ENCODE measurements at regions not wholly inside any gene's neighbourhood (a gene's known extent, or its start where the extent isn't known, plus 50 kb on each side); places are given as distances from the start of the nearest gene placed in this dataset.

DNA sequence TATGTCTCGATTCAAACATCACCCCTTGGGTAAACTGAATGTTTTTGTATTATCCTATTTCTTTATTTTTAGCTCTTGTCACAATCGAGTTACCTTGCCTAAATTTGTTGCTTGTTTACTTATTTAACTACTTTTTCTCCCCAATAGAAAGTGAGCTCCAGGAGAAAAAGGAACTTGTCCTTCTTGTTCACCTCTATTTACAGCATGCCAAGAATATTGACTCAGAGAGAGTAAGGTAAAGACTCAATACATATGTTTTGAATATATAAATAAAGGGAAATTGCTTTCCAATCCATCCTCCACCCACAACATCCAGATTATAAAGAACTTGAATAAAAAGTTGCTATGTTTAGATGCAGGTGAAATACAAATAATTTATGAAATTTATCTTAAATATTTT, 107.3 kb upstream of the PDC start:
- H3K27me3 ChIP-seq (ENCODE audit: control insufficient read depth in 3 of 3, insufficient read depth in 3 of 3, low read length in 3 of 3): no peaks in the 10 kb centered on the region
- WGBS, 3 donors: 40 to 64% (median 42%) methylated on average over 2 of the region's 2 CpGs
- FAIRE-seq: peak; percentile 39

DNA sequence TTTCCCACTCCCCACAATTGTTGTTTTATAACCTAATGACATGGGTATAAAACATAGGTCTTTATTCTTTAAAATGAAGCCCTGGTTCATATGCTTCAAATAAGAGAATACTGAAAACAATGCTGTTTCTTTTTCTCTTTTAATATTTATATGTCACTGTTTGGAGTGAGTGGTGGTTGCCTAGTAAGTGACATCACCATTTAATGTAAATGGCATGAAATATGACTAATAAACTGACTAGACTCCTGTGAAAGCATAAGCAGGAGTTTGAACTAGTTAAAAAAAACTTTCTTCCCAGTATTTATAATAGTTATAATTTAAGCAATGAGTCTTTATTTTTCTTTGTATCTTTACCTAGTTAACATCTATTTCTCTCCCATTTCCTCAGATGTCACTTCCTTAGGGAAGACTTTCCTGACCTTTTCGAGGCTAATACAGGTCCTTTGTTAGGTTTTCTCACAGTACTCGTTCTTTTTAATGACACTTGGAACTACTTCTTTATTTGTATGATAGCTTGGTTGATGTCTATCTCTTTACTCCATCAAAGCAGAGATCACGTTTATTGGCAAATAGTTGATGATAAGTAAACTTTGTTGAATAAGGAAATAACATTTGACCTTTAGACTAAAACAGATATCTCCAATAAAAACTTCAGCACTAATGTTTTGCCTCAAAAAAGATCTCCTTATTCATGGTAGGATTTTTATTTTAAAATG, 105.4 kb upstream of the PDC start:
- Histone ChIP-seq H3K4me1 (ENCODE audit: control insufficient read depth in 3 of 3, insufficient read depth in 2 of 3, low read depth in 1 of 3, low read length in 2 of 3) (no peaks in the 10 kb centered on the region), H3K36me3 (ENCODE audit: control insufficient read depth in 3 of 3, insufficient read depth in 2 of 3, low read depth in 1 of 3, low read length in 3 of 3) (no peaks in the 10 kb centered on the region), H3K27ac (ENCODE audit: low read depth in 1 of 3, low read length in 2 of 3) (no peak overlapping the region), H3K27me3 (ENCODE audit: control insufficient read depth in 3 of 3, insufficient read depth in 3 of 3, low read length in 3 of 3) (no peaks in the 10 kb centered on the region), H3K4me3 (ENCODE audit: low read depth in 1 of 3, low read length in 3 of 3) (no peak overlapping the region), H3K9me3 (ENCODE audit: control insufficient read depth in 2 of 2, insufficient read depth in 1 of 2, low read depth in 1 of 2, low read length in 1 of 2) (no peaks in the 10 kb centered on the region)
- DNase-seq (no peak), FAIRE-seq (no peak)
- 5 to 35% (median 30%) methylated on average over 3 of the region's 3 CpGs for WGBS, 3 donors

More for the DNA sequence above, 107.3 kb upstream of the PDC start:
- H3K27ac ChIP-seq (ENCODE audit: low read depth in 1 of 3, low read length in 2 of 3): no peak overlapping the region
- H3K36me3 ChIP-seq (ENCODE audit: control insufficient read depth in 3 of 3, insufficient read depth in 2 of 3, low read depth in 1 of 3, low read length in 3 of 3): no peaks in the 10 kb centered on the region
- no peak for DNase-seq
- H3K4me3 ChIP-seq (ENCODE audit: low read depth in 1 of 3, low read length in 3 of 3): no peak overlapping the region
- H3K9me3 ChIP-seq (ENCODE audit: control insufficient read depth in 2 of 2, insufficient read depth in 1 of 2, low read depth in 1 of 2, low read length in 1 of 2): no peaks in the 10 kb centered on the region
- no peaks in the 10 kb centered on the region for H3K4me1 ChIP-seq (ENCODE audit: control insufficient read depth in 3 of 3, insufficient read depth in 2 of 3, low read depth in 1 of 3, low read length in 2 of 3)

DNA sequence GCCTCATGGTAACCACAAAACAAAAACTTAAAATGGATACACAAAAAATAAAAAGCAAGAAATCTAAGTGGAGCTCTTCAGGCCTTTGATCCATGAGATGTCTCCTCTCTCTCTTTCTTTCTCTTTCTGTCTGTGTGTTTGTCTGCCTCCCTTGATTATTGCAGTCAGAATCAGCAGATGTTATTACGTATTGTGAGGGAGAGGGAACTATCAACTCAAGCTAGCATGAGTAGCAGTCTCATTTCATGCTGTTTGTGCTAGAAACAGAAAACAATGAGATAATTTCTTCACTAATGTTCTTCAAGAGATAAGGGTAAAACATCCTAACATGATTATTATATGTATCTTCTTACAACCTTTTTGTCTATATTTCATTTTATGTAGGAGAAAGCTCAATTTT, 103.7 kb upstream of the PDC start:
- H3K27ac ChIP-seq (ENCODE audit: low read depth in 1 of 3, low read length in 2 of 3): no peak overlapping the region
- DNase-seq (no peak), FAIRE-seq (peak; percentile 47)
- no peaks in the 10 kb centered on the region for H3K9me3 ChIP-seq (ENCODE audit: control insufficient read depth in 2 of 2, insufficient read depth in 1 of 2, low read depth in 1 of 2, low read length in 1 of 2)
- no peaks in the 10 kb centered on the region for H3K27me3 ChIP-seq (ENCODE audit: control insufficient read depth in 3 of 3, insufficient read depth in 3 of 3, low read length in 3 of 3)
- no peaks in the 10 kb centered on the region for H3K36me3 ChIP-seq (ENCODE audit: control insufficient read depth in 3 of 3, insufficient read depth in 2 of 3, low read depth in 1 of 3, low read length in 3 of 3)
- H3K4me1 ChIP-seq (ENCODE audit: control insufficient read depth in 3 of 3, insufficient read depth in 2 of 3, low read depth in 1 of 3, low read length in 2 of 3): no peaks in the 10 kb centered on the region
- 69 to 87% (median 78%) methylated on average over 1 of the region's 1 CpG for WGBS, 3 donors
- H3K4me3 ChIP-seq (ENCODE audit: low read depth in 1 of 3, low read length in 3 of 3): no peak overlapping the region

DNA sequence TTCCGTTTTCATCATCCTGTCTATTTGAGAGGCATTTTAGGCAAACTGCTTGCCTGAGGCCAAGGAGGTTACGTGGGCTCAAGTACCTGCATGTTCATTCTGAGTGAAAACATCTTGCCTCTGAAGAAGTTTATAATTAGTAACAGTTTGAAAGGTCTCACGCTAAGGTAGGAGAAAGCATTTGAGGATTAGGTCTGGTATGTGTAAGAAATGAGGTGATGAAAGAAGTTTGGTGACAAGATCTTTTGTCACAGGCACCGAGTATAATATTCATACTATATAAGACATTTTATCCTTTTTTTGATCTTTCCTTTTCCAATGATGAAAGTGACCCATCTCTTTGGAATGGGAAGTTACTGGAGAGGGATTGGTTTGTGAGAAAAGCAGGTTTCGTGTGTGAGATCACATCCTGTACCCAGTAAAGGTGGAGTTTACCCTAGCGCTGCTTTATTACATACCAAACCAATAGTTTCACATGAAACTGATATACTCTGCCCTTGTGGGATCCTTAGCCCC, 98.7 kb upstream of the PDC start:
- H3K4me1 ChIP-seq (ENCODE audit: control insufficient read depth in 3 of 3, insufficient read depth in 2 of 3, low read depth in 1 of 3, low read length in 2 of 3): no peaks in the 10 kb centered on the region
- no peaks in the 10 kb centered on the region for H3K36me3 ChIP-seq (ENCODE audit: control insufficient read depth in 3 of 3, insufficient read depth in 2 of 3, low read depth in 1 of 3, low read length in 3 of 3)
- no peak for FAIRE-seq
- no peak for DNase-seq
- 74 to 78% (median 76%) methylated on average over 6 of the region's 6 CpGs for WGBS, 3 donors
- no peaks in the 10 kb centered on the region for H3K9me3 ChIP-seq (ENCODE audit: control insufficient read depth in 2 of 2, insufficient read depth in 1 of 2, low read depth in 1 of 2, low read length in 1 of 2)
- H3K27me3 ChIP-seq (ENCODE audit: control insufficient read depth in 3 of 3, insufficient read depth in 3 of 3, low read length in 3 of 3): no peaks in the 10 kb centered on the region
- H3K4me3 ChIP-seq (ENCODE audit: low read depth in 1 of 3, low read length in 3 of 3): no peak overlapping the region
- no peak overlapping the region for H3K27ac ChIP-seq (ENCODE audit: low read depth in 1 of 3, low read length in 2 of 3)

DNA sequence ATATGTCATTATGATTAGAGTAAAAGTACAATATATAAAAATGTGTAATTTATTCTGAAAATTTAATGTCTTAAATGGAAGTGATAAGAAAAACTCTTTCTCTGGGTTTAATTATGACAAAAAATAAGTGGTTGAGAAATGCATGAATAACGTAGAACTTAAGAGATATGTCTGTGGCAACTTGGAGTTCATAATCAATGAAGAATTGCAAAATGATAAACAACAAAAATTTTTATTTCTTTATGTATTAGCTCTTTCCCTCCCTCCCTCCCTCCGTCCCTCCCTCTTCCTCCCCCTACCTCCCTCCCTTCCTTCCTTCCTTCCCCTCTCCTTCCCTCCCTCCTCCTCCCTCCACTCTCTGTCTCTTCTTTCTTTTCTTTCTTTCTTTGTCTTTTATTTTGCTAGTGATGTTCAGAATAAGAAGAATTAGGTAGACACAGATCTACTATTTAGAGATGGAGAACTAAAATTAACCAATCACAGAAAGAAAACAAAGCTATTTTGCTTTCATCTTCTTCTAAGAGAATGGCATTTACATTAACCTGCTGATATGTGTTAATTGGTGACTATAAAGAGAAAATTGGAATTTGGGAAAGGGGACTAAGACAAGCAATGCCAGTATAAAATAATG, 96.3 kb upstream of the PDC start:
- Histone ChIP-seq H3K4me1 (ENCODE audit: control insufficient read depth in 3 of 3, insufficient read depth in 2 of 3, low read depth in 1 of 3, low read length in 2 of 3) (no peaks in the 10 kb centered on the region), H3K9me3 (ENCODE audit: control insufficient read depth in 2 of 2, insufficient read depth in 1 of 2, low read depth in 1 of 2, low read length in 1 of 2) (peaks cover 2 to 4% of the 10 kb centered on the region in 2 donors), H3K4me3 (ENCODE audit: low read depth in 1 of 3, low read length in 3 of 3) (no peak overlapping the region), H3K36me3 (ENCODE audit: control insufficient read depth in 3 of 3, insufficient read depth in 2 of 3, low read depth in 1 of 3, low read length in 3 of 3) (no peaks in the 10 kb centered on the region), H3K27ac (ENCODE audit: low read depth in 1 of 3, low read length in 2 of 3) (no peak overlapping the region), H3K27me3 (ENCODE audit: control insufficient read depth in 3 of 3, insufficient read depth in 3 of 3, low read length in 3 of 3) (no peaks in the 10 kb centered on the region)
- DNase-seq: no peak
- FAIRE-seq: no peak
- 64 to 80% (median 74%) methylated on average over 2 of the region's 2 CpGs for WGBS, 3 donors

DNA sequence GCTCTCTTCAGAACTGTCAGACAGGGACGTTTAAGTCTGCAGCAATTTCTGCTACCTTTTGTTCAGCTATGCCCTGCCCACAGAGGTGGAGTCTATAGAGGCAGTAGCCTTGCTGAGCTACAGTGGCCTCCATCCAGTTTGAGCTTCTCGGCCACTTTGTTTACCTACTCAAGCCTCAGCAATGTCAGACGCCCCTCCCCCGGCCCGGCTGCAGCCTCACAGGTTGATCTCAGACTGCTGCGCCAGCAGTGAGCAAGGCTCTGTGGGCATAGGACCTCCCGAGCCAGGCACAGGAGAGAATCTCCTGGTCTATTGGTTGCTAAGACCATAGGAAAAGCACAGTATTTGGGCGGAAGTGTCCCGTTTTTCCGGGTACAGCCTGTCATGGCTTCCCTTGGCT, 89.9 kb upstream of the PDC start:
- Histone ChIP-seq H3K36me3 (ENCODE audit: control insufficient read depth in 3 of 3, insufficient read depth in 2 of 3, low read depth in 1 of 3, low read length in 3 of 3) (no peaks in the 10 kb centered on the region), H3K4me1 (ENCODE audit: control insufficient read depth in 3 of 3, insufficient read depth in 2 of 3, low read depth in 1 of 3, low read length in 2 of 3) (no peaks in the 10 kb centered on the region), H3K4me3 (ENCODE audit: low read depth in 1 of 3, low read length in 3 of 3) (no peak overlapping the region), H3K9me3 (ENCODE audit: control insufficient read depth in 2 of 2, insufficient read depth in 1 of 2, low read depth in 1 of 2, low read length in 1 of 2) (peaks cover 2 to 12% of the 10 kb centered on the region in 2 donors), H3K27me3 (ENCODE audit: control insufficient read depth in 3 of 3, insufficient read depth in 3 of 3, low read length in 3 of 3) (no peaks in the 10 kb centered on the region), H3K27ac (ENCODE audit: low read depth in 1 of 3, low read length in 2 of 3) (no peak overlapping the region)
- WGBS, 3 donors: 84 to 89% (median 88%) methylated on average over 10 of the region's 10 CpGs
- FAIRE-seq (no peak), DNase-seq (no peak)

DNA sequence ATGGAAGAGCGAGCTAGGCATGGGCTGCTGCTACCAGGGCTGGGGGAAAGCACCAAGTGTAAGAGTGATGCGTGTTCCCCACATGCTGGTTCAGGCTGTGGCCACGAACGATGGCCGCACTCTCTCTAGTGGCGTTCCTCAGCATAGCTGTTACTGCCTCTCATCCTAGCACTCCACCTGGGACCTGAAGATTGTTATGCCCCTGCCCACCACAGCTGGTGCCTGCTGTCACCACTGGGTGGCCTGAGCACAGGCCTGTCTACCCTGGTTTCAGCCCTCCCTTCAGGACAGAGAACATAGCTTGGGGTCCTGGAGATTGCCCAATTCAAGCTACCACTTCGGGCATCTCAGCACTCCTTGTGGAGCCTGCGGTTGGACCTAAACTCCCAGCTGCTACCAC, 80.1 kb upstream of the PDC start:
- WGBS, 3 donors: 94% methylated on average over 8 of the region's 8 CpGs
- DNase-seq (no peak), FAIRE-seq (no peak)
- peaks cover 1 to 13% of the 10 kb centered on the region in 2 donors for H3K9me3 ChIP-seq (ENCODE audit: control insufficient read depth in 2 of 2, insufficient read depth in 1 of 2, low read depth in 1 of 2, low read length in 1 of 2)
- H3K36me3 ChIP-seq (ENCODE audit: control insufficient read depth in 3 of 3, insufficient read depth in 2 of 3, low read depth in 1 of 3, low read length in 3 of 3): no peaks in the 10 kb centered on the region
- no peaks in the 10 kb centered on the region for H3K4me1 ChIP-seq (ENCODE audit: control insufficient read depth in 3 of 3, insufficient read depth in 2 of 3, low read depth in 1 of 3, low read length in 2 of 3)
- no peak overlapping the region for H3K4me3 ChIP-seq (ENCODE audit: low read depth in 1 of 3, low read length in 3 of 3)
- H3K27me3 ChIP-seq (ENCODE audit: control insufficient read depth in 3 of 3, insufficient read depth in 3 of 3, low read length in 3 of 3): no peaks in the 10 kb centered on the region
- H3K27ac ChIP-seq (ENCODE audit: low read depth in 1 of 3, low read length in 2 of 3): no peak overlapping the region

DNA sequence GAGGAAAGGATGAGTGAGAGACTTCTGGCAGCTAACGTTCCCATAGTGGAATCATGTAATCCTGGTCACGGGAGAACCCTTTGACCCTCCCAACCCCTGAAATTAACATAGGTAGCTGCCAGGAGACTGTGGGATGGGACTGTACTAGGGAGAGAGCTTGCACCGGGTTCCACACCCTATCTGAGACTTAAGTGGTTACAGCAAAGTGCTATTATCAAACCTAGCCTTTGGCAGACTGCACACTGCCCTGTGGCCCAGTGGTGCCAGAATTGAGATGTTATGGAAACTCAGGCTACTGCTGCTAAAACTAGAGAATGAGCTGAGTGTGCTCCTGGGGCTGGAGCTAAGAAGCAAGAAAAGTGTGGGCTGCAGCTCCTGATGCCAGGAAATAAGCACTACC, 79.6 kb upstream of the PDC start:
- no peaks in the 10 kb centered on the region for H3K36me3 ChIP-seq (ENCODE audit: control insufficient read depth in 3 of 3, insufficient read depth in 2 of 3, low read depth in 1 of 3, low read length in 3 of 3)
- FAIRE-seq (no peak), DNase-seq (no peak)
- no peak overlapping the region for H3K4me3 ChIP-seq (ENCODE audit: low read depth in 1 of 3, low read length in 3 of 3)
- WGBS, 3 donors: 72 to 87% (median 82%) methylated on average over 3 of the region's 3 CpGs
- no peaks in the 10 kb centered on the region for H3K4me1 ChIP-seq (ENCODE audit: control insufficient read depth in 3 of 3, insufficient read depth in 2 of 3, low read depth in 1 of 3, low read length in 2 of 3)
- H3K27me3 ChIP-seq (ENCODE audit: control insufficient read depth in 3 of 3, insufficient read depth in 3 of 3, low read length in 3 of 3): no peaks in the 10 kb centered on the region
- H3K9me3 ChIP-seq (ENCODE audit: control insufficient read depth in 2 of 2, insufficient read depth in 1 of 2, low read depth in 1 of 2, low read length in 1 of 2): peaks cover 1 to 13% of the 10 kb centered on the region in 2 donors
- no peak overlapping the region for H3K27ac ChIP-seq (ENCODE audit: low read depth in 1 of 3, low read length in 2 of 3)
